ENCODE measurements at regions not wholly inside any gene's neighbourhood (a gene's known extent, or its start where the extent isn't known, plus 50 kb on each side); places are given as distances from the start of the nearest gene placed in this dataset.

DNA sequence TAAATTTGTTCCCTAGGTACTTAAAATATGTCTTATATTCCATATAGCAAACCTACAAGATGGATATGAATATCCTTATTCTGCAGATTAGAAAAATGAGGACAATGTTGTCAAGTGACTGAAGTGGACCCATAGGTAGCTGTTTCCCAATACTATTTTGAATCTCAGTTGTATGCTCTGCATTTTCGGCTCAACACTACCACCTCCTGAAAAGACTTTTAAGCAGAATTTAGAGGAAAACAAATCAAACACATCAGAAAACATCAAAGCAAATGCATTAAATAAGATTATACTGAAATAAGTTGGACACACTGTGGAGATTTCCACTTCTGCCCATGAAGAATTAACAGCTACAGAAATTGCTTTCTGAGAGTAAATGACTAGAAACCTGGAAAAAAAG, 488.7 kb downstream of the TRIML1 start:
- Histone ChIP-seq H3K9me3 (ENCODE audit: control insufficient read depth, insufficient read depth, low read depth, low read length) (no peaks in the 10 kb centered on the region), H3K4me1 (ENCODE audit: control insufficient read depth, insufficient read depth, low read length) (no peaks in the 10 kb centered on the region), H3K36me3 (ENCODE audit: control insufficient read depth in 2 of 2, insufficient read depth in 1 of 2, low read length in 2 of 2) (no peaks in the 10 kb centered on the region), H3K4me3 (ENCODE audit: low read depth, low read length) (no peak overlapping the region), H3K27ac (ENCODE audit: extremely low read depth, low read depth, low read length) (no peak overlapping the region)
- ChIA-PET POLR2A (no interaction called here), CTCF (interaction anchor here (0.6 to 0.8 kb wide), 2 partner anchors 238 to 341 kb away, joined by 3 read pairs; no protein-coding TSS in a partner anchor)
- no peak for TF ChIP-seq GLI2 (tag by site-specific recombination; IDR thresholded peaks at IDR 0.05; ENCODE audit: borderline replicate concordance, low read depth)
- no peak for TF ChIP-seq ZNF223 (tag by site-specific recombination; IDR thresholded peaks at IDR 0.05)
- no peak for TF ChIP-seq ZNF211 (tag by site-specific recombination; IDR thresholded peaks at IDR 0.05; ENCODE audit: low read depth)
- TF ChIP-seq, protein P1, sequence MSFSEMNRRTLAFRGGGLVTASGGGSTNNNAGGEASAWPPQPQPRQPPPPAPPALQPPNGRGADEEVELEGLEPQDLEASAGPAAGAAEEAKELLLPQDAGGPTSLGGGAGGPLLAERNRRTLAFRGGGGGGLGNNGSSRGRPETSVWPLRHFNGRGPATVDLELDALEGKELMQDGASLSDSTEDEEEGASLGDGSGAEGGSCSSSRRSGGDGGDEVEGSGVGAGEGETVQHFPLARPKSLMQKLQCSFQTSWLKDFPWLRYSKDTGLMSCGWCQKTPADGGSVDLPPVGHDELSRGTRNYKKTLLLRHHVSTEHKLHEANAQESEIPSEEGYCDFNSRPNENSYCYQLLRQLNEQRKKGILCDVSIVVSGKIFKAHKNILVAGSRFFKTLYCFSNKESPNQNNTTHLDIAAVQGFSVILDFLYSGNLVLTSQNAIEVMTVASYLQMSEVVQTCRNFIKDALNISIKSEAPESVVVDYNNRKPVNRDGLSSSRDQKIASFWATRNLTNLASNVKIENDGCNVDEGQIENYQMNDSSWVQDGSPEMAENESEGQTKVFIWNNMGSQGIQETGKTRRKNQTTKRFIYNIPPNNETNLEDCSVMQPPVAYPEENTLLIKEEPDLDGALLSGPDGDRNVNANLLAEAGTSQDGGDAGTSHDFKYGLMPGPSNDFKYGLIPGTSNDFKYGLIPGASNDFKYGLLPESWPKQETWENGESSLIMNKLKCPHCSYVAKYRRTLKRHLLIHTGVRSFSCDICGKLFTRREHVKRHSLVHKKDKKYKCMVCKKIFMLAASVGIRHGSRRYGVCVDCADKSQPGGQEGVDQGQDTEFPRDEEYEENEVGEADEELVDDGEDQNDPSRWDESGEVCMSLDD (tag by site-specific recombination; IDR thresholded peaks at IDR 0.05): no peak
- TF ChIP-seq, protein P2, sequence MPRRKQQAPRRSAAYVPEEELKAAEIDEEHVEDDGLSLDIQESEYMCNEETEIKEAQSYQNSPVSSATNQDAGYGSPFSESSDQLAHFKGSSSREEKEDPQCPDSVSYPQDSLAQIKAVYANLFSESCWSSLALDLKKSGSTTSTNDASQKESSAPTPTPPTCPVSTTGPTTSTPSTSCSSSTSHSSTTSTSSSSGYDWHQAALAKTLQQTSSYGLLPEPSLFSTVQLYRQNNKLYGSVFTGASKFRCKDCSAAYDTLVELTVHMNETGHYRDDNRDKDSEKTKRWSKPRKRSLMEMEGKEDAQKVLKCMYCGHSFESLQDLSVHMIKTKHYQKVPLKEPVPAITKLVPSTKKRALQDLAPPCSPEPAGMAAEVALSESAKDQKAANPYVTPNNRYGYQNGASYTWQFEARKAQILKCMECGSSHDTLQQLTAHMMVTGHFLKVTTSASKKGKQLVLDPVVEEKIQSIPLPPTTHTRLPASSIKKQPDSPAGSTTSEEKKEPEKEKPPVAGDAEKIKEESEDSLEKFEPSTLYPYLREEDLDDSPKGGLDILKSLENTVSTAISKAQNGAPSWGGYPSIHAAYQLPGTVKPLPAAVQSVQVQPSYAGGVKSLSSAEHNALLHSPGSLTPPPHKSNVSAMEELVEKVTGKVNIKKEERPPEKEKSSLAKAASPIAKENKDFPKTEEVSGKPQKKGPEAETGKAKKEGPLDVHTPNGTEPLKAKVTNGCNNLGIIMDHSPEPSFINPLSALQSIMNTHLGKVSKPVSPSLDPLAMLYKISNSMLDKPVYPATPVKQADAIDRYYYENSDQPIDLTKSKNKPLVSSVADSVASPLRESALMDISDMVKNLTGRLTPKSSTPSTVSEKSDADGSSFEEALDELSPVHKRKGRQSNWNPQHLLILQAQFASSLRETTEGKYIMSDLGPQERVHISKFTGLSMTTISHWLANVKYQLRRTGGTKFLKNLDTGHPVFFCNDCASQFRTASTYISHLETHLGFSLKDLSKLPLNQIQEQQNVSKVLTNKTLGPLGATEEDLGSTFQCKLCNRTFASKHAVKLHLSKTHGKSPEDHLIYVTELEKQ (tag by site-specific recombination; IDR thresholded peaks at IDR 0.05; ENCODE audit: borderline replicate concordance): no peak
- no peak for TF ChIP-seq FEZF1 (tag by site-specific recombination; IDR thresholded peaks at IDR 0.05)
- no peak for TF ChIP-seq ZNF2 (tag by site-specific recombination; IDR thresholded peaks at IDR 0.05)
- TF ChIP-seq, protein P3, sequence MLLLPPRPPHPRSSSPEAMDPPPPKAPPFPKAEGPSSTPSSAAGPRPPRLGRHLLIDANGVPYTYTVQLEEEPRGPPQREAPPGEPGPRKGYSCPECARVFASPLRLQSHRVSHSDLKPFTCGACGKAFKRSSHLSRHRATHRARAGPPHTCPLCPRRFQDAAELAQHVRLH (tag by site-specific recombination; IDR thresholded peaks at IDR 0.05): no peak

DNA sequence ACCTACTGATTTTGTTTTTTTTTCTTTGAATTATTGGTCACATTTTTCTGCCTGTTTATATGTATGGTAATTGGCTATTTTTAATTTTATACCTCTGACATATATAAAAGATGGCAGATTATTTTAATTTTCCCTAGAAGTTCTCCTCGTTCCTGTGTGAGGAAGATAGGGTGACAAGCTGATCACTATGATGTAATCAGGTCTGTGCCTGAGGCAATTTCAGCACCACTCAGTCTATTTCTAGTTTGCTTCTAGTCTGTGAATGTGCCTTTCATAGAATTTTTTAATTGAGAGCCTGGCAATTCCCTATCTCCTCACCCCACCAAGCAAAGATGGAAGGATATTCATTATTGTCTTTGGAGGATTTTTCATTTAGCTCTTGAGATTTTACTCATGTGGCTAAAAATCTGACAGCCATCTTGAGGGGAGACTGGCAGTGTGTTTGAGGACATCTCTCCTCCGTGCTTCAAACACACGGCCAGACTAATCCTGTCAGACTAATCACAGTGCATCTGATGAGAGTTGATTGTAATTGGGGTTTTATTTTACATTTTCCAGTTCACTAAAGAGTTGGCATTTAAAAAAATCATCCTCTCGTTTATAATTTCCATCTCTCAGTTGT, 500.3 kb downstream of the TRIML1 start:
- POLR2A ChIA-PET: no interaction called here
- CTCF ChIA-PET: no interaction called here
- H3K4me3 ChIP-seq (ENCODE audit: low read depth, low read length): no peak overlapping the region
- H3K27ac ChIP-seq (ENCODE audit: extremely low read depth, low read depth, low read length): no peak overlapping the region
- H3K36me3 ChIP-seq (ENCODE audit: control insufficient read depth in 2 of 2, insufficient read depth in 1 of 2, low read length in 2 of 2): no peaks in the 10 kb centered on the region
- H3K9me3 ChIP-seq (ENCODE audit: control insufficient read depth, insufficient read depth, low read depth, low read length): no peaks in the 10 kb centered on the region
- no peaks in the 10 kb centered on the region for H3K4me1 ChIP-seq (ENCODE audit: control insufficient read depth, insufficient read depth, low read length)
- TF ChIP-seq ZNF121 (tag by site-specific recombination; IDR thresholded peaks at IDR 0.05): no peak
- TF ChIP-seq GFI1B (tag by site-specific recombination; IDR thresholded peaks at IDR 0.05): no peak
- TF ChIP-seq, protein P4, sequence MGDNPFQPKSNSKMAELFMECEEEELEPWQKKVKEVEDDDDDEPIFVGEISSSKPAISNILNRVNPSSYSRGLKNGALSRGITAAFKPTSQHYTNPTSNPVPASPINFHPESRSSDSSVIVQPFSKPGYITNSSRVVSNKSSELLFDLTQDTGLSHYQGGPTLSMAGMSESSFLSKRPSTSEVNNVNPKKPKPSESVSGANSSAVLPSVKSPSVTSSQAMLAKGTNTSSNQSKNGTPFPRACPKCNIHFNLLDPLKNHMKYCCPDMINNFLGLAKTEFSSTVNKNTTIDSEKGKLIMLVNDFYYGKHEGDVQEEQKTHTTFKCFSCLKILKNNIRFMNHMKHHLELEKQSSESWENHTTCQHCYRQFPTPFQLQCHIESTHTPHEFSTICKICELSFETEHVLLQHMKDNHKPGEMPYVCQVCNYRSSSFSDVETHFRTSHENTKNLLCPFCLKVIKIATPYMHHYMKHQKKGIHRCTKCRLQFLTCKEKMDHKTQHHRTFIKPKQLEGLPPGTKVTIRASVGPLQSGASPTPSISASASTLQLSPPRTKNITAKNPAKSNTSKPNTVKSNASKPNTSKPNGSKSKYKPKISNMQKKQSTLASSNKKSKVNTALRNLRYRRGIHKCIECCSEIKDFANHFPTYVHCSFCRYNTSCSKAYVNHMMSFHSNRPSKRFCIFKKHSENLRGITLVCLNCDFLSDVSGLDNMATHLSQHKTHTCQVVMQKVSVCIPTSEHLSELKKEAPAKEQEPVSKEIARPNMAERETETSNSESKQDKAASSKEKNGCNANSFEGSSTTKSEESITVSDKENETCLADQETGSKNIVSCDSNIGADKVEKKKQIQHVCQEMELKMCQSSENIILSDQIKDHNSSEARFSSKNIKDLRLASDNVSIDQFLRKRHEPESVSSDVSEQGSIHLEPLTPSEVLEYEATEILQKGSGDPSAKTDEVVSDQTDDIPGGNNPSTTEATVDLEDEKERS (tag by site-specific recombination; IDR thresholded peaks at IDR 0.05): no peak
- no peak for TF ChIP-seq ZNF16 (tag by site-specific recombination; IDR thresholded peaks at IDR 0.05; ENCODE audit: low read depth)
- TF ChIP-seq ZNF514 (tag by site-specific recombination; IDR thresholded peaks at IDR 0.05): no peak
- no peak for TF ChIP-seq REPIN1 (tag by site-specific recombination; IDR thresholded peaks at IDR 0.05; ENCODE audit: low read depth)
- TF ChIP-seq, protein P5, sequence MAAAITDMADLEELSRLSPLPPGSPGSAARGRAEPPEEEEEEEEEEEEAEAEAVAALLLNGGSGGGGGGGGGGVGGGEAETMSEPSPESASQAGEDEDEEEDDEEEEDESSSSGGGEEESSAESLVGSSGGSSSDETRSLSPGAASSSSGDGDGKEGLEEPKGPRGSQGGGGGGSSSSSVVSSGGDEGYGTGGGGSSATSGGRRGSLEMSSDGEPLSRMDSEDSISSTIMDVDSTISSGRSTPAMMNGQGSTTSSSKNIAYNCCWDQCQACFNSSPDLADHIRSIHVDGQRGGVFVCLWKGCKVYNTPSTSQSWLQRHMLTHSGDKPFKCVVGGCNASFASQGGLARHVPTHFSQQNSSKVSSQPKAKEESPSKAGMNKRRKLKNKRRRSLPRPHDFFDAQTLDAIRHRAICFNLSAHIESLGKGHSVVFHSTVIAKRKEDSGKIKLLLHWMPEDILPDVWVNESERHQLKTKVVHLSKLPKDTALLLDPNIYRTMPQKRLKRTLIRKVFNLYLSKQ (tag by site-specific recombination; IDR thresholded peaks at IDR 0.05; ENCODE audit: borderline replicate concordance): no peak
- TF ChIP-seq, protein P6, sequence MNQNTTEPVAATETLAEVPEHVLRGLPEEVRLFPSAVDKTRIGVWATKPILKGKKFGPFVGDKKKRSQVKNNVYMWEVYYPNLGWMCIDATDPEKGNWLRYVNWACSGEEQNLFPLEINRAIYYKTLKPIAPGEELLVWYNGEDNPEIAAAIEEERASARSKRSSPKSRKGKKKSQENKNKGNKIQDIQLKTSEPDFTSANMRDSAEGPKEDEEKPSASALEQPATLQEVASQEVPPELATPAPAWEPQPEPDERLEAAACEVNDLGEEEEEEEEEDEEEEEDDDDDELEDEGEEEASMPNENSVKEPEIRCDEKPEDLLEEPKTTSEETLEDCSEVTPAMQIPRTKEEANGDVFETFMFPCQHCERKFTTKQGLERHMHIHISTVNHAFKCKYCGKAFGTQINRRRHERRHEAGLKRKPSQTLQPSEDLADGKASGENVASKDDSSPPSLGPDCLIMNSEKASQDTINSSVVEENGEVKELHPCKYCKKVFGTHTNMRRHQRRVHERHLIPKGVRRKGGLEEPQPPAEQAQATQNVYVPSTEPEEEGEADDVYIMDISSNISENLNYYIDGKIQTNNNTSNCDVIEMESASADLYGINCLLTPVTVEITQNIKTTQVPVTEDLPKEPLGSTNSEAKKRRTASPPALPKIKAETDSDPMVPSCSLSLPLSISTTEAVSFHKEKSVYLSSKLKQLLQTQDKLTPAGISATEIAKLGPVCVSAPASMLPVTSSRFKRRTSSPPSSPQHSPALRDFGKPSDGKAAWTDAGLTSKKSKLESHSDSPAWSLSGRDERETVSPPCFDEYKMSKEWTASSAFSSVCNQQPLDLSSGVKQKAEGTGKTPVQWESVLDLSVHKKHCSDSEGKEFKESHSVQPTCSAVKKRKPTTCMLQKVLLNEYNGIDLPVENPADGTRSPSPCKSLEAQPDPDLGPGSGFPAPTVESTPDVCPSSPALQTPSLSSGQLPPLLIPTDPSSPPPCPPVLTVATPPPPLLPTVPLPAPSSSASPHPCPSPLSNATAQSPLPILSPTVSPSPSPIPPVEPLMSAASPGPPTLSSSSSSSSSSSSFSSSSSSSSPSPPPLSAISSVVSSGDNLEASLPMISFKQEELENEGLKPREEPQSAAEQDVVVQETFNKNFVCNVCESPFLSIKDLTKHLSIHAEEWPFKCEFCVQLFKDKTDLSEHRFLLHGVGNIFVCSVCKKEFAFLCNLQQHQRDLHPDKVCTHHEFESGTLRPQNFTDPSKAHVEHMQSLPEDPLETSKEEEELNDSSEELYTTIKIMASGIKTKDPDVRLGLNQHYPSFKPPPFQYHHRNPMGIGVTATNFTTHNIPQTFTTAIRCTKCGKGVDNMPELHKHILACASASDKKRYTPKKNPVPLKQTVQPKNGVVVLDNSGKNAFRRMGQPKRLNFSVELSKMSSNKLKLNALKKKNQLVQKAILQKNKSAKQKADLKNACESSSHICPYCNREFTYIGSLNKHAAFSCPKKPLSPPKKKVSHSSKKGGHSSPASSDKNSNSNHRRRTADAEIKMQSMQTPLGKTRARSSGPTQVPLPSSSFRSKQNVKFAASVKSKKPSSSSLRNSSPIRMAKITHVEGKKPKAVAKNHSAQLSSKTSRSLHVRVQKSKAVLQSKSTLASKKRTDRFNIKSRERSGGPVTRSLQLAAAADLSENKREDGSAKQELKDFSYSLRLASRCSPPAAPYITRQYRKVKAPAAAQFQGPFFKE (tag by site-specific recombination; IDR thresholded peaks at IDR 0.05; ENCODE audit: borderline replicate concordance): no peak
- no peak for TF ChIP-seq ZNF155 (tag by site-specific recombination; IDR thresholded peaks at IDR 0.05)
